IPS-NIHi7 (cell line): ENCODE measurements at regions not wholly inside any gene's neighbourhood (a gene's known extent, or its start where the extent isn't known, plus 50 kb on each side); places are given as distances from the start of the nearest gene placed in this dataset.
A peak's percentile ranks its signal among the peaks of the same experiment; 100 is the strongest.
"Not testable (repeated sequence)": the region's sequence is repeated elsewhere in the genome, so short reads cannot be mapped to it uniquely, and the experiment has no call there.

Source experiments
- DNase-seq: peaks from one replicate; pipeline ENCODE4 v3.0.0; 2012; ENCODE audit warnings: mixed read lengths; ENCODE audit errors: extremely low spot score

DNA sequence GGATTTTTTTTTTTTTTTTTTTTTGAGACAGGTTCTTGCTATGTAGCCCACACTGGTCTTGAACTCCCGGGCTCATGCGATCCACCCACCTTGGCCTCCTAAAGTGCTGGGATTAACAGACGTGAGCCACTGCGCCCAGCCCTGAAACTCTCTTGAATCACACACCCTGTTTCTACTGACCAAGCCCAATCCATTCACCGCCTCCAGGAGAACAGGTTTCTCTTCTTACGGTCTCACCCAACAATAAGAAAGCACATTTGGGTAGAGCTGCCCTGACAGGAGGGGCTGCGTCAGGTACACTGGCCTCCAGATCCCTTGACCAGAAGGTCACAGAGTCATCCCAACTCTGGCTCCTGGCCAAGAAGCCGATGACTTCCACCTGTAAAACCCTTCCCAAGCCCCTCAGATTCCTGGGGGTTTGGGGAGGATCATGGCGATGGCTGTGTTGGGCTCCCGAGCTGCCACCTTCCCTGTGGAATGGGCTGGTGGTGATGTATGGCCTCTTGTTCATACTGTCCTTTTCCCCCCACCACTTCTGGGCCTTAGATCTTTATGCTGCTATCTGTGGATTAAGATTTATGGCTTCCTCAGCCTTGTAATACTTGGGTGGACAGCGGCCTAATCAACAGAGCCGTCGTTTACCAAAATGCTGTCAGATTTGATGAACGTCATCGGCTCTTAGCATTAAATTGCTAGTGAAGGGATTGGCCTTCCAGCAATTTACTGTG is 89.1 kb downstream of the KATNIP start:
- DNase-seq = no peak

DNA sequence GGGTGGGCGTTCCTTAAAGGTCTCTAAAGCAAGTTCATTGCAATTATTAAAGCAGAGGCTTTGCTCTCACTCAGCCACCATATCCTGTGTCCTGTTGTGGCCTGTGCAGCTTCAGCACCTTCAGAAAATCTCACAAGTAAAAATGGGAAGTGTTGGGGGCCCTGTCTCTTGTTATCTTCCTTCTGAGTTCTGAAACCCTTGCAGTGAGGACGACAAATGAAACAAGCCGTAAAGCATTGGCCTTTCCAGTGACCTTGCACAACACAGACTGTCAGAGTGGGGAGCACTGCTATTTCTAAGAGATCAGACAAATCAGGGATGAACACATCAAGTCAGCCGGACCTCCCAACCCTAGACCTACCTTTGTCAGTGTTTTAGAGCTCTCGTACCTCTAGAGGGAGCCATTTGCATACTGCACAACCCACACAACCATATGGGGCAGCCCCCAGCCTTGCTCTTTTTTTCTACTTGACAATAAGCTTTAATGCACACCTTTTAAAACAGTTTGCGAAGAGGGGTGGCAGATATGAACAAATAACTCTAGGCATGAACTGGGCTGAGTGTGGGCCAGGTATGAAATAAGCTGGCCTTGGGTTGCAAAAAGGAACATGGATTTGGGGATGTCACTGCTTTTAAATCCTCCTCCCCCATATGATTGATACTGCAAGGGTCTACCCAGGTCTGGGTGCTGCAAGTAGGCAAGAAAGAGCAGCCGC is 89.8 kb downstream of the KATNIP start:
- peak; percentile 79 for DNase-seq

DNA sequence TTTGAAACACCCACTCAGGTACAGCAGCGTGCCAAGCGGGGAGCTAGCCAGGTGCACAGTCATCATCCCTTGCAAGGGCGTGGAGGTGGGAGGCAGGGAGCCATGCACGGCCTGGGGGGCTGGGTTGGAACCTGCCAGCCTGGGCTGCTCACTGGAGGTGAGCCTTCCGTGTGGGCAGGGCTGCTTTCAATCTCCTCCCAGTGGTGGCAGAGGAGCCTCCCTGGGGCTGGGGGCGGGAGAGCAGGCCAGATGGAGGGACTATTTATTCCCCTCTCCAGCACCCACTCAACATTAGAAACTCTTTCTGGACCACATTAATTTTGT is 90.3 kb downstream of the KATNIP start:
- DNase-seq = peak; percentile 52

DNA sequence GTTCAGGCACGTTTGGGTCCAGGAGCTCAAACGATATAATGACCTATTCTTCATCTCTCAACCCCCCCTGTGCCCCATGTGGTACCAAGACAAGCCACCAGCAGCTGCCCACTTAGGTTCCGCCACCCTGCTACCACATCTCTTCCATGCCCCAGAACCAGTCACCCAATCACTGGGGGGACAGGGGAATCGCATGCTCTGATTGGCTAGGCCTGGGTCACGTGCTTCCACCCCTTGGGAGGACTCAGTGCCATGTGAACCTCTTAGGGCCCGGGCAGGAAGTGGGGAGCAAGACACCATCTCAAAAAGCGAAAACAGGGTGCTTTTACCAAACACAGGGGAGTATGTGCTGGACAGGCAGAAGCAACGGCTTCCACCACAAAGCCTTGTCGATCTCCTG is 91.3 kb downstream of the KATNIP start:
- peak; percentile 26 for DNase-seq

DNA sequence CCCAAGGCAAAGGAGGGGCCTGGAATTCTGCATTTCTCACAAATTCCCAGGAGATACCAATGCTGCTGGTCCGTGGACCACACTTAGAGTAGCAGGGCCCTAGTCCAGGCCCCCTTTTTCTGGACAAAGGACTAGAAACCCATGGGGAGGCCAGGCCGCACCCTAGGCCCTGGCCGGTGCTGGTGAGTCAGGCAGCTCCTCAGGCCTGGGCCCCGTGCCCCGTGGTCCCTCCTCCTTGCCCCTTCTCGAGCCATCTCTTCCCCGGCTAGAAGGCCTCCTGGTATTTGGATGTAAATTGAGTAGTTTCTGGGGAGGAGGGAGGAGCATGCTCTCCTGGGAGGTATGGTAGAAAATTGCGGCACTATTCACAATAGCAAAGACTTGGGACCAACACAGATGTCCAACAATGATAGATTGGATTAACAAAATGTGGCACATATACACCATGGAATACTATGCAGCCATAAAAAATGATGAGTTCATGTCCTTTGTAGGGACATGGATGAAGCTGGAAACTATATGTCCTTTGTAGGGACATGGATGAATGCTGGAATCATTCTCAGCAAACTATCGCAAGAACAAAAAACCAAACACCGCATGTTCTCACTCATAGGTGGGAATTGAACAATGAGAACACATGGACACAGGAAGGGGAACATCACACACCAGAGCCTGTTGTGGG is 91.9 kb downstream of the KATNIP start:
- DNase-seq = not testable (repeated sequence)

DNA sequence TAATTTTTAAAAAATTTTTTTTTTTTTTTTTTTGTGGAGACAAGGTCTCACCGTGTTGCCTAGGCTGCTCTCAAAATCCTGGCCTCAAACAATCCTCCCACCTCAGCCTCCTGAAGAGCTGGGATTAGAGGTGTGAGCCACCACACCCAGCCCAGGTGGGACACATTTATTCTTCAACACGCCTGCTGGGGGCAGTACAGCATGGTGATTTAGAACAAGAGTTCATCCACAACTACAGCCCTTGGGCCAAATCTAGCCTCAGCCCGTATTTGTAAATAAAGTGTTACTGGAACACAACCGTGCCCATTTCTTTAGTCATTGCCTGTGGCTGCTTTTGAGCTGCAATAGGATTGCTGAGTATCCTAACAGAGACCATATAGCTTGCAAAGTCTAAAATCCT is 92.8 kb downstream of the KATNIP start:
- DNase-seq = peak; percentile 42

DNA sequence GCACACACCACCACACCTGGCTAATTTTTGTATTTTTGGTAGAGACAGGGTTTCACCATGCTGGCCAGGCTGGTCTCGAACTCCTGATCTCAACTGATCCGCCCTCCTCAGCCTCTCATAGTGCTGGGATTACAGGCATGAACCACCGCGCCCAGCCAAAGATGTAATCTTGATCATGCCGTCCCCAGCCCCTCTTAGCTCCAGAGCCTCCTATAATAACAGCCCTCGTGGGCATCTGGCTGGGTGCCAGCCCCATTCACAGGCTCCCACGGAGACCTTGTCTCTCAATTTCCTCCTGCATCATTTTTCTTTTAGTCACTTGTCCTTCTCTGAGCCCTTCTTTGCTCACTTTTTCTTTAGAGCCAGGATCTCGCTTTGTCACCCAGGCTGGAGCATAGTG is 94.2 kb downstream of the KATNIP start:
- no peak for DNase-seq

DNA sequence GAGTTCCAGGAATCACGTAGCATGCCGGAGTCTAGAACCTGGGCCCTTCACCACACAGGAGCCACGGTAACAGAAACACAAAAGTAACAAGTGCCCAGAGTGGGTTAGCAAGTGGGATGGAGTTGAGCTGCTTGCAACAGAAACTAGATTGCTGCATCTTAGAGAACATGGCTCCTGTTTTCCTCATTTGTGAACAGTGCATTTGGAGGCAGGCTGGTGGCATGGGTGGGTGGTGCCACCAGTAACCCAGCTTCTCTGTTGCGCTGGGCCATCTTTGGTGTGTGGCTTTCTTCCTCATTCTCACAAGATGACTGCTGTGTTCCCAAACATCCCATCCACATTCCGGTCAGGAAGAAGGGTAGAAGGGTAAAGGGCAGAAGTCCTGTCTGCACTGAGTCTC is 95.5 kb downstream of the KATNIP start:
- DNase-seq = no peak

DNA sequence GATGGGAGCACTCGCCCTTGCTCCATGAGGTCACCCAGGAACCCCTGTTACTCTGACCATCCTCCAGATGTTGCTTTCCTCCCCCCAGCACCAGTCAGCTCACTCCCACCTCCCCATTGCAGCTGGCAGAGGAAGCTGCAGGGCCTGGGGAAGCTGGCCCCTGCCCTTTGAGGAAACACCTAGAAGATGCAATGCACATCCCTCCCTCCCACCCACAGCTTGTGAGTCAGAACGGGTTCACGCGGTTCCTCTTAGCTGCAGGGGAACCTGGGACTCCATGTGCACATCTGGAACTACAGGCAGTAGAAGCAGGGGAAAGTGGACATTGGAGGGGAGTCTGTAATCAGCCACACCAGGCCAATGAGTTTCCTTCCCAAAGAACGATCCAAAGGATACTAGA is 96.9 kb downstream of the KATNIP start:
- DNase-seq = no peak

DNA sequence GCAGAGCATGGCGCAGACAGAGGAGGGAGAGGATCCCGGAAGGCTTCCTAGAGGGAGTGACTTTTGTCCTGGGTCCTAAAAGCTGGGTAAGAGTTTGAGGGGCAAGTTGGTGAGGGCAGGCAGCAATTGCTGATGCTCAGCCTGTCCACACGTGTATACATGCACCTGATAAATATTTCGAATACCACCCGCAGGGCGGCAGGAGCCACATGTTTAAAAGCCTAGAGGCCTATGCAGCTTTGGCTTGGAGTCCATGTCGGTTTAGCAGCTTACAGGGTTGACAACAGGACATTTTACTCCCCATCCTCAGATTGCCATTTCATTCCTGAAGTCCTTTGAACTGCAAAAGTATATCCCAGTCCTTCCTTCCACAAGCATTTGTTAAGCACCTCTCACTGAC is 99.1 kb downstream of the KATNIP start:
- DNase-seq = no peak

DNA sequence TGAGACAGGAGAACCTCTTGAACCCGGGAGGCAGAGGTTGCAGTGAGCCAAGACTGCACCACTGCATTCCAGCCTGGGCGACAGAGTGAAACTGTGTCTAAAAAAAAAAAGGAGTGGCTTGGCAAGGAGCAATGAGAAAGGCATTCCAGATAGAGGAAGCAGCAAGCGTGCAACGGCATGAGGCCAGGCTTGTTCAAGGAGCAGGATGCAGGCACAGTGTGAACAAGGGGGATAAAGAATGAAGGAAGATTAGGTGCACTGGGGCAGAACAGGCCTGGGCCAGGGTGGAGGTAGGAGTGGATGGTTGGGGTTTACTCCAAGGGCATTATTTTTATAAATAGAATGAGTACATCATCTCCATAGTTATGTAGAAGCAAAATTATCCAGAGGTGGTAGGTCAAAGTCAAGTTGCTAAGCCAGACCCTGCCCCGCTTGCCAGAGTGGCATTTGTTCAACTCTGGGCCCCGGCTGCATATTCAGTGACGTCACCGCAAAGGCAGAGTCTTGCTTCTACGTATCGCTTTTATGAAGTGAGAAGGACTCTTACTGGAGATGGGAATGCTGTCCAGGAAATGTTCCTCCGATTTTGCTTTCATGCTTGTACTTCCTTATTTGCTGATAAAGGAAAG is 100.2 kb downstream of the KATNIP start:
- DNase-seq = no peak

DNA sequence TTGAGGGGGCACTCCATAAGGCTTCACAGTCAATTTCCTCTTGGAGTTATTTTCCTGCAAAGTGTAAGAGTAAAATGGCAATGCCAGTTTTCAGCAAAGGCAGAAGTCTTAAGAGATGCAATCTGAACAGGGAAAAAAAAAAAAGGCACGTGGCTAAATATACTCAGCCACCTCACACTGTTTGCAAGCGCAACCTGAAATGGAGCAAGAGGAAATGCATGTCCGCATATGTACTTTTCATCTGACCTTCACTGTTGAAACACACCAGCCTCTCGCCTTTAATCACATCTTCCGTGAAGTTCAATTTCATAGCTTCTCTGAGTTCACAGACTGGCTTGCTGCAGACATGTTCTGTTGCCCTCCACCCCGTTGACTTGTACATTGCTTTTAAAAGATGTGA is 101.4 kb downstream of the KATNIP start:
- DNase-seq = no peak

DNA sequence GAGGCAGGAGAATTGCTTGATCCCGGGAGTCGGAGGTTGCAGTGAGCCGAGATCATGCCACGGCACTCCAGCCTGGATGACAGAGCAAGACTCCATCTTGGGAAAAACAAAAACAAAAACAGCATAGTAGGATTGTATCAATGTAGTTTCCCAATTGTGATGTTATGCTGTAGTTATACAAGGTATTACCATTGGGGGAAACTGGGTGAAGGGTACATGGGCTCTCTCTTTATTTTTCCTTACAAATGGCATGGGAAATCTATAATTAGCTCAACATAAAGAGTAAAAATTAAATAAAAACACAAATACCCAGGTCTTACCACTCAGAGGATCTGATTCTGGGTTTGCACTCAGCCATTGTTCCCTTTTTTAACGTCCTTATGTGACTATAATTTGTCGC is 107.9 kb downstream of the KATNIP start:
- no peak for DNase-seq

DNA sequence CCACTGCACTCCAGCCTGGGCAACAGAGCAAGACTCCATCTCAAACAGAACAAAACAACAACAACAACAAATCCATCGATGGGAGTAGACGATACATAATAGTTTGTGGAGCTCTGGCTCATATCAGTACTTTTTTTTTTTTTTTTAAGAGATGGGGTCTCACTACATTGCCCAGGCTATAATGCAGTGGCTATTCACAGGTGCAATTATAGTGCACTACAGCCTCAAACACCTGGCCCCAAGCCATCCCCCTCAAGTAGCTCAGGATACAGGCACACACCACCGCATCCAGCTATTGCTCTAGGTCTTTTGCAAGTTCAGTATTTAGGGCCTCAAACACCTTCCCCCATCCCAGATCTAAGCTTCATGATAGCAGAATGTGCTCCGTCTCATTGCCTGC is 110.6 kb downstream of the KATNIP start:
- no peak for DNase-seq

DNA sequence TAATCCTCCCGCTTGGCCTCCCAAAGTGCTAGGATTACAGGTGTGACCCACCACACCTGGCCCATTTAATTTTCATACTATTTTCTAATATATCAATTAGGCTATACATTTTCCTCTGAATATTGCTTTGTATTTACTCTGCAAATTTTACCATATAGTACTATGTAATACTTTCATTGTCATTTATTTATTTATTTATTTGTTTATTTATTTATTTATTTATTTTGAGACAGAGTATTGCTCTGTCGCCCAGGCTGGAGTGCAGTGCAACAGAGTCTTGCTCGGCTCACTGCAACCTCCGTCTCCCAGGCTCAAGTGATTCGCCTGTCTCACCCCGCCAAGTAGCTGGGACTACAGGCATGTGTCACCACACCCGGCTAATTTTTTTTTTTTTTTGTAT is 113.3 kb downstream of the KATNIP start:
- DNase-seq = not testable (repeated sequence)

DNA sequence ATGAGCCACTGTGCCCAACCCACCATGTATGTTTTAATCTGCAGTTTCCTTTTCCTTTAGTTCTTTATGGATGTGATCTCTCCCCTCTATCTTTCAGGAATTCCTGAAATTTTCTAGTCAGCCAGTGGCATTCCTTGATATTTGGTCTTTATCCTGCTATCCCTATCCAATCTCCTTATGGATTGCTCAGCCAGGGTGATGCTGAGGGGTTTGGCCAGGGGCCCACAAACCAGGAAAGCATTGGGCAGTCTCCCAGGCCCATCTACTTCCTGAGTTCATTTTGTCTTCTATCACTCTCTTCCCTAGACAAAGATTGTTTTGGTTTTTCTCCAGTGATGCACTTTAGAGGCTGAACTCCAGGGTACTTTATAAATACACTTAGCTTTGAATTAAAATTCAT is 115.9 kb downstream of the KATNIP start:
- no peak for DNase-seq

DNA sequence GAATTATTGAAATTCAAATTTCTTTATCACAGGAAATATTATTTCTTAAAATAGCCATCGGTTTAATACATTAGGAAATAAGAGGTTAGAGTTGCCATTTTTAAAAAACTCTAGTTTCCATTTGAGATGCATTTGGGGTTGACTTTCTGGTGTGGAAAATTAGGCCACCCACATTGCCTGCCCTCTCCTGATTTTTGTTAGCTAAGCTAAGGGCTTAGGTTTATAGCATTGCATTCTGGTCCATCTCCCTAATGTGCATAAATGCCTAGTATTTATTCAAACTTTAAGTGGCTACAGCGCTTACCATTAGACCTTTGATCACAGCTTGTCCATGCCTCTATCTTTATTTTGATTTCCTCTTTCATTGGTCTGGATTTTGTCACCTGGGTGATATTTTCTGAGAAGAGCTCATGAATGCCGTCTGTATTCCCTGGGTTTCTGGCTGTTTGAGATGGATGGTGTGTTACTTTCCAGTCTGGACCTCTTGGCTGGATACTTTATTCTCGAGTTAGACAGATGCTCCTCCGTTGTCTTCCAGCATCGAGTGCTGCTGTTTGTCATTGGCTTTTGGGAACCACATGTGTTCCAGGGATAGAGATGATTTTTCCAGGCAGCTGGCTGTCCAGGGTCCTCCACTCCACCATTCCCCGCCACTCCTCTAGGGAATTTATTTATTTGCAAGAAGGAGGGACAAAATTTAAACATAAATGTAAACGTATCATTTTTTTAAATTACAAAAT is 120.3 kb downstream of the KATNIP start:
- DNase-seq = no peak

DNA sequence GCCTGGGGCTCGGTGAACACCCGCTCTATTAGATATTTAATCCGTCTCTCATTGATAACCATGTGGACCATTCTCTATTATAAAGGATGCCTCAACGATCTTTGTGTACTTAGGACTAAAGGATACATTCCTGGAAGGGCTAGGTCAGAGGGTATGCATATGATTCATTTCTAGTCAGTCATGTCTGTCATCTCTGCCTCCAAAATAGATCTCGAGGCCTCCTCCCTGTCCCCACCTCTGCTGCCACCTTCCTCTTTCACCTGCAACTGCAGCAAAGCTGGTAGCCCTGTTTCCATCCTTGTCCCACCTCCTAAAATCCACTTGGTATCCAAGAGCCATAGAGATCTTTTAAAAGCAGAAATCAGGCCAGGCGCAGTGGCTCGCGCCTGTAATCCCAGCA is 121.5 kb downstream of the KATNIP start:
- DNase-seq = peak; percentile 41

DNA sequence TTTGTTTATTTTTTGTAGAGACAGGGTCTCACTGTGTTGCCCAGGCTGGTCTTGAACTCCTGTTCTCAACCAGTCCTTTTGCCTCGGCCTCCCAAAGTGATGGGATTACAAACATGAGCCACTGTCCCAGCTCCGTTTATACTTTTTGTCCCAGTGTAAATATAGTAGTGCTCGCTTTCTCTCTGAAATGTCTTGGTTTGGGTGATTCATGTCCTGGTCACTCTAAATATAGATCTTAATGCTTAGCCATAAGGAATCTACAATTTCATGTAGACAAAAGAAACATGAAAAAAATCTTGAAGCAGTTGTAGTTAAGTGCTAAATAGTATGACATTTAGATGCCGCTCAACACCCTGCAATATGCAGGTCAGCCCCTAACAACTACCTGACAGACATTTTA is 126.9 kb downstream of the KATNIP start:
- no peak for DNase-seq

DNA sequence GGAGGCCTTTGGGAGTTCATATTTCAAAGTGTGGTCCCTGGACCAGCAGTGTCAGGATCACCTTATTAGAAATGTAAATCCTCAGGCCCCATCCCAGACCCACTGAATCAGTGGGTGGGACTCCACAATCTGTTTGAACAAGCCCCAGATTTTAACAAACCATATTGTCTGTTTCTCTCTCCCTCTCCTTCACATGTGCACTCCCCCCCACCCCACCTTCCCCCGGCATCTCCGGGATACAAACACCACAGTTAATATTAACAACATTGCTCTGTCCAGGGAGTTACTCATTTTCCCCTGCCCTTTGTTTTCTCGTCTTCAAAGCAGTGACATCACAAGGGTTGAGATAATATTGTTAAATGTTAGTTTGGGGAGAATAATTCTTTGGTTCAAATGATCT is 127.3 kb downstream of the KATNIP start:
- DNase-seq = no peak

DNA sequence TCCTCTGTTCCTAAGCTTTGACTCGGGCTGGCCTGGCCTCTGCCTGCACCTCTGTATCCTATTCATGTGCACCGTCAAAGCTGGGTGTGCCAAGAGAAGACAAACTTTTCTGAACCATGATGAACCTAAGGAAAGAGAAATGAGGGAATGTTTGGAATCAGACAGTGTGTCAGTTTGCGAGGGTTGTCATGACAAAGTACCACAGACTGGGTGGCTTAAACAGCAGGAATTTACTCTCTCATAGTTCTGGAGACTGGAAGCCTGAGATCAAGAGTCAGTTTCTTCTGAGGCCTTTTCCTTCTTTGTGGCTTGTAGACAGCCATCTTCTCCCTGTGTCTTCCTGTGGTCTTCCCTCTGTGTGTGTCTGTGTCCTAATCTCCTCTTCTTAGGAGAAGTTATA is 129.0 kb downstream of the KATNIP start:
- DNase-seq = no peak

DNA sequence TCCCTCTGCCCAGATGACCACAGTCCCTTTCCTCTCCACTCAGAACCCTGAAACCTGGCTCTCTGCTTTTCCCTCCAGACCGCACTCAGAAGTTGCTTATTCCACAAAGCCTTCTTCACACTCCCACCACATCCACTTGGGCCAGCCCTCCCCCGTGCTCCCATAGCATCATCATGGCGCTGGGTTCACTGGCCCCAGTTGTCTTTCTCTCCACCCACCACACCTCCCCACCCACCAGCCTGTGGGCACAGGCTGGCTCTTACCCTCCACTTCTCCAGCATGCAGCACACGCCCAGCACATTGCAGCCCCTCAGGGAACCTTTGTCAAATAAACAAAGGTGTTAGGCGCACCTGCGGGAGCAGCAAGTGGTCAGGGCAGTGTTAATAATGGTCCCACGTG is 130.0 kb downstream of the KATNIP start:
- DNase-seq = no peak
